Osteocyte (in vitro differentiated cells): ENCODE measurements at regions not wholly inside any gene's neighbourhood (a gene's known extent, or its start where the extent isn't known, plus 50 kb on each side); places are given as distances from the start of the nearest gene placed in this dataset.
"Not testable (repeated sequence)": the region's sequence is repeated elsewhere in the genome, so short reads cannot be mapped to it uniquely, and the experiment has no call there.

Experiments
- DNase-seq: peaks from one replicate; pipeline ENCODE4 v3.0.0; 2021; ENCODE audit warnings: mixed read lengths; ENCODE audit not compliant: unreplicated experiment; ENCODE audit errors: extremely low spot score
- H3K27ac Mint-ChIP-seq: one replicate; pipeline ENCODE4 v1.8.0; 2021; ENCODE audit warnings: mild to moderate bottlenecking, mixed read lengths; ENCODE audit not compliant: unreplicated experiment
- H3K27me3 Mint-ChIP-seq: one replicate; pipeline ENCODE4 v1.8.0; 2021; ENCODE audit warnings: mixed read lengths; ENCODE audit not compliant: unreplicated experiment
- H3K36me3 Mint-ChIP-seq: one replicate; pipeline ENCODE4 v1.8.0; 2021; ENCODE audit warnings: mixed read lengths; ENCODE audit not compliant: unreplicated experiment
- H3K4me1 Mint-ChIP-seq: one replicate; pipeline ENCODE4 v1.8.0; 2021; ENCODE audit warnings: mixed read lengths; ENCODE audit not compliant: unreplicated experiment
- H3K4me3 Mint-ChIP-seq: one replicate; pipeline ENCODE4 v1.8.0; 2021; ENCODE audit warnings: mild to moderate bottlenecking, moderate library complexity, mixed read lengths; ENCODE audit not compliant: unreplicated experiment
- H3K9me3 Mint-ChIP-seq: one replicate; pipeline ENCODE4 v1.8.0; 2021; ENCODE audit warnings: mixed read lengths; ENCODE audit not compliant: unreplicated experiment
- TF ChIP-seq, protein P1 (sequence below): fragments of 200-600 bp; sonication (generic); IDR thresholded peaks from 2 replicates; pipeline ENCODE4 v1.5.0; 2021; ENCODE audit warnings: antibody characterized with exemption, mild to moderate bottlenecking, moderate library complexity

DNA sequence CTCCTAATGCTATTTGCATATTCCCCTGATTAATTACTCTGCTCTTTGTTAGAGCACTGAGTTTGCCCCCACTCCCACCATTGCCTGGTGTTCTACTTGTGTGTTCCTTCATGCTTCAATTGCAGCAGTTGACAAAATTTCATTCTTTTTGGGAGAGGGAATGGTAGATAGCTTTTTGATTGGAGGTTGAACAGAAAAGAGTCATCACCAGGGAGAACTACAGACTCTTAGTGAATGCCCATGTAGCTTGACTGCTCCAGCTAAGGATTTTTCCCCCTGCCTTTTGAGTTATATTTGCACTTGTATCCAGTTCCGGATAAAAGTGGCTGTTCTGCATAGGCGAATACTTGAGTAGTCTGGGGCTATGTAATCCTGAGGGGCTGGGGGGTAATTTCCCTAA is 183.9 kb downstream of the ETNK1 start:
- no peaks in the 10 kb centered on the region for H3K36me3 Mint-ChIP-seq
- no peak overlapping the region for H3K4me3 Mint-ChIP-seq
- H3K27ac Mint-ChIP-seq: no peak overlapping the region
- DNase-seq: no peak
- no peaks in the 10 kb centered on the region for H3K9me3 Mint-ChIP-seq
- TF ChIP-seq, protein P1, sequence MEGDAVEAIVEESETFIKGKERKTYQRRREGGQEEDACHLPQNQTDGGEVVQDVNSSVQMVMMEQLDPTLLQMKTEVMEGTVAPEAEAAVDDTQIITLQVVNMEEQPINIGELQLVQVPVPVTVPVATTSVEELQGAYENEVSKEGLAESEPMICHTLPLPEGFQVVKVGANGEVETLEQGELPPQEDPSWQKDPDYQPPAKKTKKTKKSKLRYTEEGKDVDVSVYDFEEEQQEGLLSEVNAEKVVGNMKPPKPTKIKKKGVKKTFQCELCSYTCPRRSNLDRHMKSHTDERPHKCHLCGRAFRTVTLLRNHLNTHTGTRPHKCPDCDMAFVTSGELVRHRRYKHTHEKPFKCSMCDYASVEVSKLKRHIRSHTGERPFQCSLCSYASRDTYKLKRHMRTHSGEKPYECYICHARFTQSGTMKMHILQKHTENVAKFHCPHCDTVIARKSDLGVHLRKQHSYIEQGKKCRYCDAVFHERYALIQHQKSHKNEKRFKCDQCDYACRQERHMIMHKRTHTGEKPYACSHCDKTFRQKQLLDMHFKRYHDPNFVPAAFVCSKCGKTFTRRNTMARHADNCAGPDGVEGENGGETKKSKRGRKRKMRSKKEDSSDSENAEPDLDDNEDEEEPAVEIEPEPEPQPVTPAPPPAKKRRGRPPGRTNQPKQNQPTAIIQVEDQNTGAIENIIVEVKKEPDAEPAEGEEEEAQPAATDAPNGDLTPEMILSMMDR: no peak
- no peaks in the 10 kb centered on the region for H3K27me3 Mint-ChIP-seq
- H3K4me1 Mint-ChIP-seq: peaks cover 13% of the 10 kb centered on the region

DNA sequence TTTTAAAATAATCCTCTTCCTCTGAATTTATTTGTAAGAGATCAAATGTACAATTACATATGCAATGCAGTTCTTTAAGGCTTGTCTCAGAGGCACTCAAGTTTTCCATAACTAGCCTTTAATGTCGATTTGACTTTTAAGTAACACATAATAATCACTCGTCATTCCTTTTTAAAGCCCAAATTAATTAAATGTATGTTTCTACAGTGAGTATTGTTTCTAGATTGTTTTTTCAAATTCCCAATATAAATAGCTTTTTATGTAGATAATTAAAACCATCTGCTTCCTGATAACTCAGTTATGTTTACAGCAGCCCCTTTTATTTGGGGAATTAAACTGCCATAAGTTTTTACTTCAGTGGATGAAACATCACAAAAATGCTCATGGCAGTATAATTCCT is 185.1 kb downstream of the ETNK1 start:
- Mint-ChIP-seq H3K27me3 (no peaks in the 10 kb centered on the region), H3K4me3 (no peak overlapping the region), H3K9me3 (no peaks in the 10 kb centered on the region), H3K27ac (no peak overlapping the region), H3K4me1 (peaks cover 13% of the 10 kb centered on the region), H3K36me3 (no peaks in the 10 kb centered on the region)
- no peak for DNase-seq
- TF ChIP-seq, protein P1: no peak

DNA sequence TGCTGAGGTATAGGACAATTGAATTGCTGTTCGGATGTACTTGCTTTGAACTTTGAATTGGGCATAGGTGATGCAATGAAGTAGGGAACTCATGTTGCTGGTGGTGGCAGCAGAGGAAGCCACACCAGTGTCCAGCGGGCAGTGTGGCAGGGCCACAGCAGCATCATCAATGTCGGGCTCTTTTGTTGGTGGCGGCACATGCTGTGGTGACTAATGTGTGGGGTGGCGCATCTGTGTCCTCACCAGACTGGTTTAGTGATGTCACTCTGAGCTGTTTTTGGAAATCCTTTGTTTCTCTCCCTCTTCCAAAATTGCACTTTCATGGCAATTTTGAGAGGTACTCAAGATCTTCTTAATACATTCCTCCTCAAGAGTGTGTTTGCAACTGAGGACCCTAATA is 187.6 kb downstream of the ETNK1 start:
- Mint-ChIP-seq H3K27ac (no peak overlapping the region), H3K4me1 (peaks cover 9% of the 10 kb centered on the region), H3K4me3 (no peak overlapping the region), H3K9me3 (no peaks in the 10 kb centered on the region), H3K27me3 (no peaks in the 10 kb centered on the region), H3K36me3 (no peaks in the 10 kb centered on the region)
- no peak for DNase-seq
- TF ChIP-seq, protein P1: no peak

DNA sequence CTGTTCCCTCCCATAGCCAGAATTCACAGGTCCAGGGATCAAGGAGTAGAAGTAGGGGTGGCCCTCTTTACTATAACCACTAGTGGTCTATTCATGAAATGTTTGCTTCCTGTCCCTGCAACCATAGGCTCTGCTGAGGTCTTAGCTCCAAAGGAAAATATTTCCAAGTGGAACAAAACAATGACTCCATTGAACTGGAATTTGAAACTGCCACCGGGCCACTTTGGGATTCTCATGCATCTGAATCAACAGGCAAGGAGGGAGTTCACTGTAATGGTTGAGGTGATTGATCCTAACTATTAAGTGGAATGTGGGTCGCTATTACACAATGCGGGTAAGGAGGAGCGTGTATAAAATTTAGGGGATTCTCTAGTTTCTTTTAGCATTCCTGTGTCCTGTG is 197.0 kb downstream of the ETNK1 start:
- Mint-ChIP-seq H3K27ac (no peak overlapping the region), H3K36me3 (no peaks in the 10 kb centered on the region), H3K9me3 (no peaks in the 10 kb centered on the region), H3K4me3 (no peak overlapping the region), H3K27me3 (no peaks in the 10 kb centered on the region), H3K4me1 (peaks cover 8% of the 10 kb centered on the region)
- TF ChIP-seq, protein P1: no peak
- no peak for DNase-seq

DNA sequence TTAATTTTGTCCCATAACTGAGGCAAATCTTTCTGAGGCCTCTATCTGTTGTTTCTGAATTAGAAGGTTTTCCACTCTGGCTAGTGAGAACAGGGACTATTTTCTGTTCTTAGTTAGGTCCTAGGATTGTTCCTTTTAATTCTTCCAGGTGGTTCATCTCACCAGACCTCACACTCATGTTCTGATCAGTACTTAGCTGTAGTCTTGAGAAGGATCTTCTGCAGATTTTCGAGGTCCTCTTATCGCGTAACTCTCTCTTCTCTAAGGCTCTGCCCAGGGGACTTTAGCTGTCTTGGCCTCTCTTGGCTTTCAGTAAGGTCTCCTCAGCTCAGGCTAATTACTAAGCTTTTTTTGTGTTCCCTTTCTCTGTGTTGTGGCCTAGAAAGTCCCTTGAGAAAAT is 201.1 kb downstream of the ETNK1 start:
- H3K9me3 Mint-ChIP-seq: no peaks in the 10 kb centered on the region
- TF ChIP-seq, protein P1: no peak
- no peaks in the 10 kb centered on the region for H3K27me3 Mint-ChIP-seq
- no peak overlapping the region for H3K27ac Mint-ChIP-seq
- H3K4me1 Mint-ChIP-seq: peaks cover 9% of the 10 kb centered on the region
- DNase-seq: no peak
- no peaks in the 10 kb centered on the region for H3K36me3 Mint-ChIP-seq
- H3K4me3 Mint-ChIP-seq: no peak overlapping the region

DNA sequence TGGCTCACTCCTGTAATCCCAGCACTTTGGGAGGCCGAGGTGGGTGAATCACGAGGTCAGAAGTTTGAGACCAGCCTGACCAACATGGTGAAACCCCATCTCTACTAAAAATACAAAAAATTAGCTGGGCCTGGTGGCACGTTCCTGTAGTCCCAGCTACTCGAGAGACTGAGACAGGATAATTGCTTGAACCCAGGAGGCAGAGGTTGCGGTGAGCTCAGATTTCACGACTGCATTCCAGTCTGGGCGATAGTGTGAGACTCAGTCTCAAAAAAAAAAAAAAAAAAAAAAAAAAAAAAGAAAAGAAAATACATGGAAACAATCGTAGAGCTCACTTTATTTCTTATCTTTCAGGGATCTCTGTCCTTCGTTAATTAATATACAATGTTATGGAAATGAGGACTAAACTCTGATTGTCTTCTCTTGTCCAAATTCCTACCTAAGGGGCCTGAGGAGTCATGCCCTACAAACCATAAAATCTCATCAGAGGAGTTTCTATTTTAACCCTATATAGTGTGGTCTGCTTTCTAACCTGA is 201.5 kb downstream of the ETNK1 start:
- H3K36me3 Mint-ChIP-seq, H3K27ac Mint-ChIP-seq: not testable (repeated sequence)

More for the DNA sequence above, 201.5 kb downstream of the ETNK1 start:
- H3K9me3 Mint-ChIP-seq, DNase-seq, H3K4me3 Mint-ChIP-seq, H3K27me3 Mint-ChIP-seq, H3K4me1 Mint-ChIP-seq: not testable (repeated sequence)
